Erythroblast (primary cell): ENCODE measurements at regions not wholly inside any gene's neighbourhood (a gene's known extent, or its start where the extent isn't known, plus 50 kb on each side); places are given as distances from the start of the nearest gene placed in this dataset.
"Not testable (repeated sequence)": the region's sequence is repeated elsewhere in the genome, so short reads cannot be mapped to it uniquely, and the experiment has no call there.

Experiments used
- DNase-seq, 2 experiments: peaks; one replicate each; lab custom pipeline; 2025; lab: John Stamatoyannopoulos, UW
- GATA1 ChIP-seq: IDR thresholded peaks from 2 replicates; pipeline ENCODE4 v1.6.1; 2011; ENCODE audit warnings: low read depth, mild to moderate bottlenecking, control low read depth, low read length, moderate library complexity
- POLR2A ChIP-seq: IDR thresholded peaks from 2 replicates; pipeline ENCODE4 v1.6.1; 2011; ENCODE audit warnings: mild to moderate bottlenecking, low read length

- DNase-seq, result no peak
These were observed 76.8 kb upstream of the OGFRL1 start for GRCh38 chr6:71211799-71212198.

GRCh38 chr6:71220466-71220865, 68.1 kb upstream of the OGFRL1 start:
- TF ChIP-seq POLR2A (no peak), GATA1 (no peak)
- no peak for DNase-seq

More at GRCh38 chr6:71211799-71212198, 76.8 kb upstream of the OGFRL1 start:
- TF ChIP-seq GATA1, result no peak
- no peak for TF ChIP-seq POLR2A

- DNase-seq, result no peak
- TF ChIP-seq POLR2A (no peak), GATA1 (no peak)
These were observed 65.9 kb upstream of the OGFRL1 start for GRCh38 chr6:71222671-71223070.

- TF ChIP-seq POLR2A (no peak), GATA1 (no peak)
- no peak for DNase-seq
These were observed 64.6 kb upstream of the OGFRL1 start for GRCh38 chr6:71224011-71224410.

- DNase-seq, result no peak
- no peak for TF ChIP-seq POLR2A
- no peak for TF ChIP-seq GATA1
These were observed 62.5 kb upstream of the OGFRL1 start for GRCh38 chr6:71226151-71226550.

- TF ChIP-seq GATA1, result no peak
- DNase-seq, result no peak
These were observed 60.1 kb upstream of the OGFRL1 start for GRCh38 chr6:71228461-71229041.

- no peak for DNase-seq
These were observed 59.1 kb upstream of the OGFRL1 start for GRCh38 chr6:71229477-71229876.

GRCh38 chr6:71232890-71233289, 55.7 kb upstream of the OGFRL1 start:
- not testable (repeated sequence) for DNase-seq

More at GRCh38 chr6:71229477-71229876, 59.1 kb upstream of the OGFRL1 start:
- TF ChIP-seq GATA1 (no peak), POLR2A (no peak)

- TF ChIP-seq GATA1 (no peak), POLR2A (no peak)
These were observed 51.6 kb upstream of the OGFRL1 start for GRCh38 chr6:71236926-71237434.

GRCh38 chr6:71238351-71238750, 50.3 kb upstream of the OGFRL1 start:
- no peak for DNase-seq
- TF ChIP-seq GATA1 (no peak), POLR2A (no peak)

More at GRCh38 chr6:71236926-71237434, 51.6 kb upstream of the OGFRL1 start:
- no peak for DNase-seq
